Progenitor cell of endocrine pancreas (in vitro differentiated cells): ENCODE measurements at regions not wholly inside any gene's neighbourhood (a gene's known extent, or its start where the extent isn't known, plus 50 kb on each side); places are given as distances from the start of the nearest gene placed in this dataset.
A peak's percentile ranks its signal among the peaks of the same experiment; 100 is the strongest.
"Not testable (repeated sequence)": the region's sequence is repeated elsewhere in the genome, so short reads cannot be mapped to it uniquely, and the experiment has no call there.

ENCODE experiments used
- DNase-seq: peaks from one replicate; pipeline ENCODE4 v3.0.0; 2021; ENCODE audit warnings: low spot score; ENCODE audit not compliant: unreplicated experiment
- H3K27ac Mint-ChIP-seq: 2 replicates; pipeline ENCODE4 v1.8.0; 2021; ENCODE audit warnings: mild to moderate bottlenecking, moderate library complexity, mixed read lengths
- H3K27me3 Mint-ChIP-seq: 2 replicates; pipeline ENCODE4 v1.8.0; 2021; ENCODE audit warnings: mixed read lengths
- H3K36me3 Mint-ChIP-seq: 2 replicates; pipeline ENCODE4 v1.8.0; 2022; ENCODE audit warnings: mixed read lengths; ENCODE audit not compliant: insufficient read depth
- H3K4me1 Mint-ChIP-seq: 2 replicates; pipeline ENCODE4 v1.8.0; 2021; ENCODE audit warnings: low read depth, mixed read lengths
- H3K4me3 Mint-ChIP-seq: 2 replicates; pipeline ENCODE4 v1.8.0; 2021; ENCODE audit warnings: low read depth, mild to moderate bottlenecking, moderate library complexity, mixed read lengths
- H3K9me3 Mint-ChIP-seq: 2 replicates; pipeline ENCODE4 v1.8.0; 2021; ENCODE audit warnings: low read depth, mixed read lengths
- CTCF ChIP-seq: fragments of 200-600 bp; sonication (generic); IDR thresholded peaks from one replicate; pipeline ENCODE4 v1.5.0; 2021; ENCODE audit warnings: antibody characterized with exemption, mild to moderate bottlenecking; ENCODE audit not compliant: unreplicated experiment

GRCh38 chr7:81447351-81447952 lies 322.4 kb downstream of the HGF start:
- peaks cover 4% of the 10 kb centered on the region for H3K9me3 Mint-ChIP-seq
- H3K4me1 Mint-ChIP-seq, result peaks cover 5% of the 10 kb centered on the region
- H3K27ac Mint-ChIP-seq, result no peak overlapping the region
- DNase-seq, result no peak
- H3K36me3 Mint-ChIP-seq, result peaks cover 1% of the 10 kb centered on the region
- no peak overlapping the region for H3K4me3 Mint-ChIP-seq
- no peaks in the 10 kb centered on the region for H3K27me3 Mint-ChIP-seq
- TF ChIP-seq CTCF, result peak; percentile 61

GRCh38 chr7:81446212-81446611 lies 323.6 kb downstream of the HGF start:
- Mint-ChIP-seq H3K27me3 (no peaks in the 10 kb centered on the region), H3K4me1 (peaks cover 10% of the 10 kb centered on the region), H3K27ac (no peak overlapping the region), H3K36me3 (peaks cover under 1% of the 10 kb centered on the region), H3K9me3 (no peaks in the 10 kb centered on the region), H3K4me3 (no peak overlapping the region)
- no peak for TF ChIP-seq CTCF
- no peak for DNase-seq

DNA sequence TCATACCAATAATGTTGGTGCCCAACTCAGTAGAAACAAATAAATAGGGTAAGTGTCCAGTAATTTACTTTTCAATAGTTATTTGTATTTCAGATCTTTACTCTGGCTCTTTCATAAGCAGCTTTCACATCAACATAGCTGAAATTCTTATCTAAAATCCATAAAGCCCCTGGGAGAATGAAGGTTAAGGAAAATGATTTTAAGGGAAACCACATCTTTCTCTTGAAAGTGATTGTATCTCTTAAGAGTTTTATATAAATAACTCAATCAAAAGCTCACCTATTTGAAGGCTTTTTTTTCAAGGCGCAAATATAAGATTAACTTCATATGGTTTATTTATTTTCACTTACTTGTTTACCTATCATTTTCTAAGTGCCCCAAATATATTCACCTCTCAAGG lies 324.4 kb downstream of the HGF start:
- DNase-seq, result no peak
- Mint-ChIP-seq H3K27ac (no peak overlapping the region), H3K4me3 (no peak overlapping the region), H3K9me3 (no peaks in the 10 kb centered on the region), H3K27me3 (no peaks in the 10 kb centered on the region), H3K4me1 (peaks cover 13% of the 10 kb centered on the region), H3K36me3 (no peaks in the 10 kb centered on the region)
- TF ChIP-seq CTCF, result no peak

GRCh38 chr7:81441750-81442149 lies 328.1 kb downstream of the HGF start:
- no peak for DNase-seq
- H3K36me3 Mint-ChIP-seq, result peaks cover 4% of the 10 kb centered on the region
- H3K27me3 Mint-ChIP-seq, result no peaks in the 10 kb centered on the region
- H3K4me1 Mint-ChIP-seq, result peaks cover 17% of the 10 kb centered on the region
- no peak for TF ChIP-seq CTCF
- peaks cover 6% of the 10 kb centered on the region for H3K9me3 Mint-ChIP-seq
- no peak overlapping the region for H3K27ac Mint-ChIP-seq
- no peak overlapping the region for H3K4me3 Mint-ChIP-seq

GRCh38 chr7:81439591-81439990 lies 330.3 kb downstream of the HGF start:
- peaks cover 12% of the 10 kb centered on the region for H3K4me1 Mint-ChIP-seq
- peaks cover 15% of the 10 kb centered on the region for H3K9me3 Mint-ChIP-seq
- H3K27ac Mint-ChIP-seq, result no peak overlapping the region
- no peaks in the 10 kb centered on the region for H3K27me3 Mint-ChIP-seq
- TF ChIP-seq CTCF, result no peak
- H3K36me3 Mint-ChIP-seq, result peaks cover 5% of the 10 kb centered on the region
- no peak for DNase-seq
- H3K4me3 Mint-ChIP-seq, result no peak overlapping the region

DNA sequence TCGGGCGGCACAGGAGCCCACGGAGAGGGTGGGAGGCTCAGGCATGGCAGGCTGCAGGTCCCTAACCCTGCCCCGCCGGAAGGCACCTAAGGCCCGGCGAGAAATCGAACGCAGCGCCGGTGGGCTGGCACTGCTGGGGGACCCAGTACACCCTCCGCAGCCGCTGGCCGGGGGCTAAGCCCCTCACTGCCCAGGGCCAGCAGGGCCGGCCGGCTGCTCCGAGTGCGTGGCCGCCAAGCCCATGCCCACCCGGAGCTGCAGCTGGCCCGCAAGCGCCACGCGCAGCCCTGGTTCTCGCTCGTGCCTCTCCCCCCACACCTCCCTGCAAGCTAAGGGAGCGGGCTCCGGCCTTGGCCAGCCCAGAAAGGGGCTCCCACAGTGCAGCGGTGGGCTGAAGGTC lies 332.7 kb downstream of the HGF start:
- H3K4me1 Mint-ChIP-seq, result peaks cover 10% of the 10 kb centered on the region
- not testable (repeated sequence) for H3K27me3 Mint-ChIP-seq, H3K27ac Mint-ChIP-seq, DNase-seq, H3K36me3 Mint-ChIP-seq, H3K4me3 Mint-ChIP-seq
- H3K9me3 Mint-ChIP-seq, result peaks cover 15% of the 10 kb centered on the region
